ENCODE measurements at regions not wholly inside any gene's neighbourhood (a gene's known extent, or its start where the extent isn't known, plus 50 kb on each side); places are given as distances from the start of the nearest gene placed in this dataset.

GRCh38 chr14:22177870-22178269 lies 411.2 kb downstream of the DAD1 start:
- TF ChIP-seq CTCF (IDR thresholded peaks at IDR 0.05; ENCODE audit: low read depth, low read length, poor library complexity, severe bottlenecking) (no peak), EZH2phosphoT487 (IDR thresholded peaks at IDR 0.05; ENCODE audit: borderline replicate concordance, low read length) (no peak)

Measured in DOHH2 (cell line).